Keratinocyte (primary cell): ENCODE measurements at regions not wholly inside any gene's neighbourhood (a gene's known extent, or its start where the extent isn't known, plus 50 kb on each side); places are given as distances from the start of the nearest gene placed in this dataset.

Experiments used
- DNase-seq: peaks from one replicate; pipeline ENCODE4 v3.0.0-alpha.2; 2011; ENCODE audit warnings: low read depth, missing footprints, low spot score
- FAIRE-seq: peaks from 2 replicates; lab custom pipeline; 2011; peaks lifted over from hg19 to GRCh38; lab: Jason Lieb, UNC
- H2AFZ ChIP-seq: 2 replicates; pipeline ENCODE4 v1.6.0; 2012; ENCODE audit warnings: low read length, control low read depth, inconsistent platforms; ENCODE audit not compliant: control insufficient read depth
- H3K27ac ChIP-seq: 2 replicates; pipeline ENCODE4 v1.5.1; 2011; ENCODE audit warnings: low read length; ENCODE audit not compliant: control insufficient read depth, insufficient read depth
- H3K27me3 ChIP-seq: 3 replicates; pipeline ENCODE4 v1.6.0; 2011; ENCODE audit warnings: low read length; ENCODE audit not compliant: control insufficient read depth, insufficient read depth; ENCODE audit errors: extremely low read depth
- H3K36me3 ChIP-seq, 2 experiments: 2 replicates in 1 of 2; 3 replicates in 1 of 2; pipeline ENCODE4 v1.5.1; 2011; ENCODE audit warnings: low read length in 2 of 2, mild to moderate bottlenecking in 1 of 2; ENCODE audit not compliant: control insufficient read depth in 2 of 2, insufficient read depth in 2 of 2; ENCODE audit errors: extremely low read depth in 1 of 2
- H3K4me1 ChIP-seq: 3 replicates; pipeline ENCODE4 v1.5.1; 2011; ENCODE audit warnings: low read length; ENCODE audit not compliant: control insufficient read depth, insufficient read depth; ENCODE audit errors: extremely low read depth
- H3K4me2 ChIP-seq: 3 replicates; pipeline ENCODE4 v1.6.0; 2011; ENCODE audit warnings: low read depth, low read length; ENCODE audit not compliant: control insufficient read depth, insufficient read depth; ENCODE audit errors: extremely low read depth
- H3K4me3 ChIP-seq, 3 experiments: fragments of 200-600 bp in 1 of 3; sonication (generic) in 1 of 3; 2 replicates in 2 of 3; 3 replicates in 1 of 3; pipeline ENCODE4 v1.5.1; 2011 to 2016; ENCODE audit warnings: low read length in 3 of 3, mild to moderate bottlenecking in 3 of 3, control low read depth in 2 of 3, inconsistent platforms in 1 of 3, low read depth in 1 of 3, mixed read lengths in 1 of 3, mixed run types in 1 of 3, moderate library complexity in 1 of 3; ENCODE audit not compliant: control insufficient read depth in 2 of 3, insufficient read depth in 2 of 3; ENCODE audit errors: extremely low read depth in 1 of 3
- H3K79me2 ChIP-seq: 2 replicates; pipeline ENCODE4 v1.6.0; 2012; ENCODE audit warnings: low read length; ENCODE audit not compliant: control insufficient read depth, insufficient read depth
- H3K9ac ChIP-seq: 3 replicates; pipeline ENCODE4 v1.6.0; 2011; ENCODE audit warnings: low read length; ENCODE audit not compliant: control insufficient read depth, insufficient read depth; ENCODE audit errors: extremely low read depth
- H3K9me1 ChIP-seq: 3 replicates; pipeline ENCODE4 v1.6.0; 2011; ENCODE audit warnings: low read length; ENCODE audit not compliant: control insufficient read depth, insufficient read depth; ENCODE audit errors: extremely low read depth
- H3K9me3 ChIP-seq: 2 replicates; pipeline ENCODE4 v1.5.1; 2012; ENCODE audit warnings: low read depth, low read length; ENCODE audit not compliant: control insufficient read depth
- H4K20me1 ChIP-seq: 3 replicates; pipeline ENCODE4 v1.6.0; 2011; ENCODE audit warnings: low read length; ENCODE audit not compliant: control insufficient read depth, insufficient read depth; ENCODE audit errors: extremely low read depth
- CTCF ChIP-seq, 3 experiments: IDR thresholded peaks in 1 of 3; conservative IDR thresholded peaks in 1 of 3; optimal IDR thresholded peaks in 1 of 3; 2 replicates in 2 of 3; 3 replicates in 1 of 3; pipeline versions ENCODE3 to v1.5.1; 2011; ENCODE audit warnings: low read length in 3 of 3, mild to moderate bottlenecking in 3 of 3, moderate library complexity in 2 of 3, control low read depth in 1 of 3, inconsistent platforms in 1 of 3; ENCODE audit not compliant: insufficient read depth in 2 of 3; ENCODE audit errors: extremely low read depth in 1 of 3
- EZH2 ChIP-seq: IDR thresholded peaks from one replicate; pipeline ENCODE4 v1.6.1; 2012; ENCODE audit warnings: inconsistent platforms, mild to moderate bottlenecking, low read length, moderate library complexity
- dilution Hi-C: fragments of 300-500 bp; cut with MboI; formaldehyde crosslinking; loops from one replicate; pipeline ENCODE4 v1.7.0; 2020; ENCODE audit warnings: low sequenced_read_pairs; ENCODE audit not compliant: extremely low pct_ligation_motif_present

DNA sequence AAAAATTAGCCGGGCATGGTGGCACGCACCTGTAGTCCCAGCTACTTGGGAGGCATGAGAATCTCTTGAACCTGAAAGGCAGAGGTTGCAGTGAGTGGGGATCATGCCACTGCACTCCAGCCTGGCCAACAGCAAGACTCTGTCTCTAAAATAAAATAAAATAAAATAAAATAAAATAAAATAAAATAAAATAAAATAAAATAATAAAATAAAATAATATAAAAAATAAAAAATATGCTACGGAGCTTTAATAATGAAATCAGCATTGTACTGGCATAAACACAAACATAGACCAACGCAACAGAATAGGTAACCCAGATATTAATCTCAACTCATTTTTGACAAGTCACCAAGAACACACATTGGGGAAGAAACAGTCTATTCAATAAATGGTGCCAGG is 973.4 kb upstream of the SOX11 start:
- Histone ChIP-seq H3K27me3 (no peaks in the 10 kb centered on the region), H3K4me3 (no peak overlapping the region), H3K36me3 (no peaks in the 10 kb centered on the region), H3K9me3 (peaks cover 3% of the 10 kb centered on the region), H3K79me2 (no peaks in the 10 kb centered on the region), H2AFZ (no peak overlapping the region), H4K20me1 (no peaks in the 10 kb centered on the region), H3K4me2 (no peak overlapping the region), H3K9me1 (no peaks in the 10 kb centered on the region), H3K9ac (no peak overlapping the region), H3K27ac (no peak overlapping the region), H3K4me1 (no peaks in the 10 kb centered on the region)
- DNase-seq (no peak), FAIRE-seq (no peak)
- TF ChIP-seq CTCF (optimal IDR thresholded peaks at IDR 0.05 in 1 of 3, IDR thresholded peaks at IDR 0.05 in 1 of 3, conservative IDR thresholded peaks at IDR 0.05 in 1 of 3; ENCODE audit: extremely low read depth in 1 of 3, insufficient read depth in 2 of 3, low read length in 3 of 3) = no peak
- no peak for TF ChIP-seq EZH2
- dilution Hi-C loops = no loop called here

GRCh38 chr2:4725618-4726017 is 966.6 kb upstream of the SOX11 start:
- Histone ChIP-seq H3K4me2 (no peak overlapping the region), H3K9me3 (peaks cover 3% of the 10 kb centered on the region), H3K9me1 (no peaks in the 10 kb centered on the region), H3K27ac (no peak overlapping the region), H3K4me1 (no peaks in the 10 kb centered on the region), H4K20me1 (no peaks in the 10 kb centered on the region), H3K27me3 (no peaks in the 10 kb centered on the region), H3K9ac (no peak overlapping the region), H3K79me2 (no peaks in the 10 kb centered on the region), H2AFZ (no peak overlapping the region), H3K36me3 (no peaks in the 10 kb centered on the region), H3K4me3 (no peak overlapping the region)
- no peak for TF ChIP-seq CTCF (optimal IDR thresholded peaks at IDR 0.05 in 1 of 3, IDR thresholded peaks at IDR 0.05 in 1 of 3, conservative IDR thresholded peaks at IDR 0.05 in 1 of 3; ENCODE audit: extremely low read depth in 1 of 3, insufficient read depth in 2 of 3, low read length in 3 of 3)
- DNase-seq = no peak
- FAIRE-seq = no peak
- dilution Hi-C loops = no loop called here
